HG02642 (cell line): ENCODE measurements at regions not wholly inside any gene's neighbourhood (a gene's known extent, or its start where the extent isn't known, plus 50 kb on each side); places are given as distances from the start of the nearest gene placed in this dataset.
"Not testable (repeated sequence)": the region's sequence is repeated elsewhere in the genome, so short reads cannot be mapped to it uniquely, and the experiment has no call there.

Experiments used
- ATAC-seq: cut with Tn5 transposase; IDR thresholded peaks from one replicate; pipeline ENCODE4 v1.9.1; 2021; ENCODE audit warnings: mild to moderate bottlenecking; ENCODE audit not compliant: unreplicated experiment, poor library complexity

DNA sequence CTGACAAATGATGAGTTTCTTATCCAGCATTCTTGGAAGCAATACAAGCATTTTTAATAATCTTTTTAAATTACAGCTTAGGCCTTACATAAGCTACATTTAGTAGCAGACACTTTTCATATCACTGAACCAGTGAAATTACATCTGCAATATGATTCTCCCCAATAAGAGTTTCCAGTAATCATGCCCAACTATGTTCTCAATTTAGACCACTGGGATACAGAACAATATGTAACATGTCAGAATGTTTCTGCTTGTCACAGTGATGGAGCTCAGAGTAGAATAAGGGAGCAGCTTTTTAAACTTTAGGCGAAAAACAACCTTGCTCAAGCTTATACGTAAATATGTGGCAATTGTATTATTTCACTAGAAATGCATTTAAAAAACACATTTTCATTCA is 1132.2 kb downstream of the FAT4 start:
- no peak for ATAC-seq

DNA sequence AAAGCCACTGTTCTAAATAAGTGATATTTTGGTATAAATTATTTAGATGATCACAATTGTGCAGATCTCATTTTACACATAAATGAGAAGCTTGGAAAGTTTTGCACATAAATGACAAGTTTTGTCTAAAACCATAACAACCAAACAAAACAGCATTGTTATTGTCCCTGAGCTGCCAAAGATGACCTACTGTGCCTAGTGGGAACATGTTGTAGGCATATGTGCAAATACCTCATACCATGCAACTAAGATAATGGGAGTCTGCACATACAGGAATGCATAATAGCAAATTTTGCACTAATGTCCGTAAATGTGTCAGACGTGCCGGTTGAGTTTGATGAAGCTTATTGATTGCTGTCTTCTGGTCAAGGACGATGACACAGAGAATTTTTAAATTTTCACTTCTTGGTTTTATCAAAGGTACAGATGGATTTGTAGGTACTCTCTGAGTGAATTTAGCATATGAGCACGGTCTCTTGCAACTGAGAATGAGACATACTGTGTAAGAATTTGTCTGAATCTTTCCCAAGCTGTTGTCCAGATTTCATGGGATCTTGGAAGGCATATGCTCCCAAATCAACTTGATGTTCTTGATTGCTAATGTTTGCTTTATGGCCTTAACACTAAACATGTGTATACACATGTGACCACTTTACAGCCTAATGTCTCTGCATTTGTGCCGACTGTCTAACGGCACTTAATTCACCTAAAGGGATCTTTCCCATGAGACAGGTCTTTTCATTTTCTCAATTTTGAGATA is 1133.5 kb downstream of the FAT4 start:
- no peak for ATAC-seq

DNA sequence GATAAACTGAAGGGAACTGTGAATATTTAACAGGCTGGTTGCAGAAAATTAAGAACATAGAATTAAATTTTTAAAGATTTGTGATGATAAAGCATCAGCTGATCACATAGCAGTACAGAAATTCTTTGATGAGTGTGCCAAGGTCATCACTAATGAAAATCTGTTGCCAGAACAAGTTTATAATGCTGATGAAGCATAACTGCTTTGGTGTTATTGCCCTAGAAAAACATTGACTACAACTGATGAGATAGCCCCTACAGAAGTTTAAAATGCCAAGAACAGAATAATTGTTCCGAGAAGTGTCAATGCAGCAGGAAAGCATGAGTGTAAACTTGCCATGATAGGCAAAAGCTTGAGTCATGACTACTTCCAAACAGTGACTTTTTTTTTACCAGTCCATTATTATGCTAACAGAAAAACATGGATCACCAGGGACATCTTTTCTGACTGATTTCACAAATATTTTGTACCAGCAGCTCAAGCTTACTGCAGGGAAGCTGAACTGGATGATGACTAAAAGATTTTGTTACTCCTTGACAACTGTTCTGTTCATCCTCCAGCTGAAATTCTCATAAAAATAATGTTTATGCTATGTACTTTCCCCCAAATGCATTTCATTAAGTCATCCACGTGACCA is 1136.6 kb downstream of the FAT4 start:
- ATAC-seq = no peak

DNA sequence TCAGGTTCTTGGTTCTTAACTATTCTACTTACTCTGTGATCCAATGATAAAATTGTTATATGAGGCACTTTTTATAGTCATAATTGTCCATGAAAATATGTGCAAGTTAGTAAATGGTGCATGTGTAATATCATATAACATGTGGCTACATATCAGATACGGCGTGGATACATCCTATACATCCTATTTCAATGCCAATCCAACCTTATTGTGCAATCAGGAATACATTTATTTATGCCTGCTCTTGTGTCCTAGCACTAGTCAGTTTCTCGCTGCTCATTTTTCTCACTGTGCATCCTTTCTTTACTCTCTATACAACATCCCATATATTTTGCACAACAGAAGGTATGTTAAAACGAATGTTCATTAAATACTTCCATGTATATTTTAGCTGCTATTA is 1141.1 kb downstream of the FAT4 start:
- no peak for ATAC-seq

DNA sequence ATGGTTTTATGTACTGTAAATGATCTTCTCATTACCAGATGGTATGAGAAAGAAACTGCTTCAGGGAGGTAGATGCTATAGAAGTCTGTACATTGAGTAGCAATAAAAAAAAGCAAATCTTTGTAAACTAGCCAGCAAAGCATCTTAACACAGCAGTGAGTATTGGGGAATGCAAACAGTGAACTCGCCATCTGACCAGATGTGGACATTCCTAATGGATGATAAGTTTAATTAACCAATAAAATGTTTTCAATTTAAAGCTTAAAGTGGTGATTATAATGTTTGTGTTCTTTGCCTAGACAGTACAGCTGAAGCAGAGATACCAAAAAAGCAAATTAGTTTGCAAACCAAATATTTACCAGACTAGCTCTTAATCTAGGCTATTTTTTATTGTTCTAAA is 1144.2 kb downstream of the FAT4 start:
- no peak for ATAC-seq

DNA sequence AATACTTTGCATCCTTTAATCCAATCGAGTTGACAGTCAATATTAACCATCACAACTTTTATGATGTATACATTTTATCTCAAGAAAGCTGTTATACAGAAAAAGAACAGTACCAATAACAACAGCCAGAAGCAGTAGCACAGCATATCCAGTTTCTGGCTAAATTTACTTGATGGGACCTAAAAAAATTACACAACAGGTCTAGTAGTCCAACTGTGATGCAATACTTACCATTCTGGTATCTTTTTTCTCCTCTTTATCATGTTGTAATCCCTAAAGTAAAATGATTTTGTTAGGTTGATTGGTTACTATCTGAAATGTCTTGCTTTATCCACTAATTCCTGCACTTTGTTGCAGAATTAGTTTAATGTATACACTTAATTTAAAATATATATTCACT is 1150.6 kb downstream of the FAT4 start:
- ATAC-seq = no peak

DNA sequence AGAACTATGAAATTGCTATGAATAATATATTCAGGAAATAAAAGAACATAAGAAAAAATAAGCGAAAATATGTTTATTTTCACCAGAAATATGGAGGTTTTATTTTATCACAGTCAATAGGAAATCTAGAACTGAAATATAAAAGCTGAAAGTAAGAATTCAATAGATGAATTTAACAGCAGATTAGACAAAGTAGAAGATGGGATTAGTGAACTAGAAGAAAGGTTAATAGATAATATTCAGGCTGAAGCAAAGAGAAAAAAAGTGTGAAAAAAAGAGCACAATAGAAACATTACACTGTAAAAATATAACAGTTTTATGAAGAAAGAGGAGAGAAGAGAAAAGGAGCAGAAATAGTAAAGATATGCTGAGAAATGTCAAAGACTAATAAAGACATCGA is 1152.1 kb downstream of the FAT4 start:
- ATAC-seq = no peak

DNA sequence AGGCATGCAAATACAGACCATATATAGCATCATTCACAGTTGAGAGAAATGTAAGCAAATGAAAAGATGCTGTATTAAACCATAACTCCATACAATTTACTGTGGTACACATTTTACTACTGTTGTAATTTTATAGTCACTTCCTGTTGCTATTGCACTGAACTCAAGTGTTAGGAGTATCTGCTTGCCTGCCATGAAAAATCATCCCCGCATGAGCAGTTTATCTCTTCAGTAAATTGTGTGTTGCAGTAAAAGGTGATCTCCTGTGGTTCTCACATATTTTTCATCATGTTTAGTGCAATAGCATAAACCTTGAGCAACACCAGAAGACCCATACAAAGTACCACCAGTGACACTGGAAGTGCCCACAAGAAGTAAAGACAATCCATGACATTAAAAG is 1153.4 kb downstream of the FAT4 start:
- no peak for ATAC-seq

DNA sequence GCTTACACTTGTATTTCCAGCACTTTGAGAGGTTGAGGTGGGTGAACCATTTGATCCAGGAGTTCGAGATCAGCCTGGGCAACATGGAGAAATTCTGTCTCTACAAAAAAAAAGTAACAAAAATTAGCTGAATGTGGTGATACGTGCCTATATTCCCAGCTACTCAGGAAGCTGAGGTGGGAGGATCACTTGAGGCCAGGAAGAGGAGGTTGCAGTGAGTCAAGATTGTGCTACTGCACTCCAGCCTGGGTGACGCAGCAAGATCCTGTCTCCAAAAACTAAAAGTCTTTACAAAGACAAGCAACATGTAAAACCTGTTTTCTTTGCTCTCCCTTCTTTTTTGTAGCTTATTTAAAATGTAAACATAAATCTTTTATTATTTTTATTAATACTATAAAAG is 1156.1 kb downstream of the FAT4 start:
- no peak for ATAC-seq

DNA sequence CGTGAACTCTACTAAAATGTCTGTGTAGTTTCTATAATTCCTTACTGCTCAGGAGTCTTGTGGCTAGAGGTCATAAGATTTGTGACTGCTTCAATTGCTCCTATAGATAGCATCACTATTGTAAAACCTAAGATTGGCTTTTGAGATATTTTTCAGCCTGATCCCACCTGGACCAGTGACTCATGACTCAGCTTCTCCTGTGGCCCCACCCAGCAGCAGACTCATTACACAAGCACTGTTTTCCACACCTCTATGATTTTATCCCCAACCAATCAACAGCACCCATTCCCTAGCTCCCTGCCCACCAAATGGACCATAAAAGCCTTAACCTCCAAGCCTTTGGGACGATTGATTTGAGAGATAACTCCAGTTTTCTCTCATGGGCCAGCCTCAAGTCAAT is 1157.0 kb upstream of the INTU start:
- no peak for ATAC-seq

DNA sequence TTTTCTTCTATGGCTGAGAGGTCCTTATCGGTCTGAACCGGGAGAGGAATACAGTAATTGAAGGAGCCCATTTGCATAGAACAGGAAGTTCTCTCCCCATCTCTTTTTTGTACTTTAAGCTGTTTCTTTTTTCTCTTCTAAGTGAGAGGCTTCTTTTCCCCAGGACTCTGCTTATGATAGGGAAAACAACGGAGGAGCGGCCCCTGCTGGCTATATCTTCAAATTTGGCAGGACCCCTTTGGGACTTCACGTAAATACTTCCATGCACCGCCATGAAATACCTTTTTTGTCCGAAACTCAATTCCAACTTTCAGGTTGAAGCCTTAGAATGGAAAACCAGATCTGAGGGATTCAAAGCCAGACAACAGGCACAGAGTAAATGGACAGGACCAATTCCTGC is 1153.0 kb upstream of the INTU start:
- ATAC-seq = no peak

DNA sequence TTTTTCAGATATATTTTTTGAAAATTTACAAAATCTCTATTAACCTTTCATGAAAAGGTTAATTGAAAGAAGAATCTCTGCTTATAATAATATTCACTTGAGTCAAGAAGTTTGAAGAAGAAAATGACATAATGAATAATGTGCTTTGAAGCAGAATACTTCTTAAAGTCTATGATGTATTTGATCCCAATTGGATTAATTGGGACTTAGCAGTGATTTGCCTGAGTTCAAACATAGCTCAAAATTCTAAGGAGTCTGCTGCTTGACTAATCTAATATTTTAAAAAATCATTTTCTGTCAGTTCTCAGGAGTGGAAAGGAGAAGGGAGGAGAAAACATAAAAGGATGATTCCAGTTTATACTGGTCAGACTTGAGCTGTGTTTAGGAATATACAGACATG is 1150.4 kb upstream of the INTU start:
- ATAC-seq = no peak

DNA sequence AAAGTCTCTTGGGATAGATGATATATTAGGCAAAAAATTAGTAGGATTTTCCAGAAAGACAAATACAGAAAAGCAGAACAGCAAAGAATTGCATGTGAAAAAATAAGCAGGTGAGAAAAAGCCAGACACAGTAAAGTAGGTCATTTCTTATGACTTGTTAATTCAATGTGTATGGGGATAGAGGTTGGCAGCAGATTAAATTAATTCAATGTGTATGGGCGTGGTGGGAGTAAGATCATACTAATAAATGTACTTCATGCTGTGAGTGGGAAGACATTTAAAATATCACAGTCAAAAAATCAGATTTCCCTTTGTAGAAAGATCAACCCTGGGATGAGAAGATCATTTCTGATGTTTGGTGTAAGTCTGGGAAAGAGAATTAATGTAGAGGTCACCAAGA is 1146.4 kb upstream of the INTU start:
- ATAC-seq = no peak

DNA sequence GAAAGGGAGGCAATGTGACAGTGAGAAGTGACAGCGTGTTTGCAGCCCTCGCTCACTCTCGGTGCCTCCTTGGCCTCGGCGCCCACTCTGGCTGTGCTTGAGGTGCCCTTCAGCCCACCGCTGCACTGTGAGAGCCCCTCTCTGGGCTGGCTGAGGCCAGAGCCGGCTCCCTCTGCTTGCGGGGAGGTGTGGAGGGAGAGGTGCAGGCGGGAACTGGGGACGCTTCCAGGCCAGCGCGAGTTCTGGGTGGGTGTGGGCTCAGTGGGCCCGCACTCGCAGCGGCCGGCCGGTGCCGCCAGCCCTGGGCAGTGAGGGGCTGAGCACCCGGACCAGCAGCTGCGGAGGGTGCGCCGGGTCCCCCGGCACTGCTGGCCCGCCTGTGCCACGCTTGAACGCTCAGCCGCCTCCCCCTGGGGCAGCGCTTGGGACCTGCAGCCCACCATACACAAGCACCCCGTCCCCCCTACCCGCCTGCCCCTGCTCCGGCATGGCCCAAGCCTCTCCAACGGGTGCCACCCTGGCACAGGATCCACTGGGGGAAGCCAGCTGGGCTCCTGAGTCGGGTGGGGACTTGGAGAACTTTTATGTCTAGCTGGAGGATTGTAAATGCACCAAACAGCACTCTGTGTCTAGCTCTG is 1142.8 kb upstream of the INTU start:
- ATAC-seq = no peak

DNA sequence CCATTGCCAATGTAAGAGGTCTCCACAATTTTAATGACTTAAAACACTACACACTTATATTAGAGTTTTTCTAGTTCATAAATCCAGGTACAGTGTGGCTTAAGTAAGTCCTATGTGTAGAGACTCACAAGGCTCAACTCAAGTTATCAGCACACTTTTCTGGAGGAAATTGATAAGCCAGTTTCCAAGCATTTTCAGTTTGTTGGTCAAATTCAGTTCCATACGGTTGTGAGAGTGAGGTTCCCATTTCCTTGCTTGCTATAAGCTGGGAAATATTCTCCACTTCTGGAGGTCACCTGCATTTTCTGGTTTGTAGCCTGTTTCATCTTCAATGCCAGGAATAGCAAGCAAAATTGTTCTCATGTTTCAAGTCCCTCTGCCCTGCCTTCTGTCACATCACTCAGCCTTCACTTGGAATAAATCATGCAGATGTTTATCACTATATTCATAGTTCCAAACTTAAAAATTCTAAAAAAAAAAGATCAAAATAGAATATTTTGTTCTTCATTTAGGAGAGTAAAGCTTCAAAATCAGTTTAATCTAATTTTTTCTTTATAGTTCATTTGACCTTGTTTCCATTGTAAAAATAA is 1137.5 kb upstream of the INTU start:
- ATAC-seq = no peak

DNA sequence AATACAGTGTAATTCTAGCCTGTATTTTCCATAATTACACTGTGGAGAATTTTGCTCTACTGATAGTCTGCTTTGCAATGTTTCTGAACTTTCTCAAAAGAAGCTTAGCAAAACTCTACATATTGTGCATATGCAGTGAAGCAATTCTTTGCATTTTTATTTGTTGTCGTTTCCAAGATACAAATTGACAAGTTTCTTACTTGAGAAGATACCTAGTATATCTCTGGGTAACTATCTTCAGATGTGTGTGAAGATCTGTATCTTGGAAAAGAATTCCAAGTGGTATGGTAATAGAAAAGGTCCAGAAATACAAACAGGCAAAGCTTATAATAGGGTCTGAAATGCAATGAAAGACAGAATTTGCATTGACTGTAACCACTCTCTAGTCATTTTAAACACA is 1119.8 kb upstream of the INTU start:
- ATAC-seq = no peak

DNA sequence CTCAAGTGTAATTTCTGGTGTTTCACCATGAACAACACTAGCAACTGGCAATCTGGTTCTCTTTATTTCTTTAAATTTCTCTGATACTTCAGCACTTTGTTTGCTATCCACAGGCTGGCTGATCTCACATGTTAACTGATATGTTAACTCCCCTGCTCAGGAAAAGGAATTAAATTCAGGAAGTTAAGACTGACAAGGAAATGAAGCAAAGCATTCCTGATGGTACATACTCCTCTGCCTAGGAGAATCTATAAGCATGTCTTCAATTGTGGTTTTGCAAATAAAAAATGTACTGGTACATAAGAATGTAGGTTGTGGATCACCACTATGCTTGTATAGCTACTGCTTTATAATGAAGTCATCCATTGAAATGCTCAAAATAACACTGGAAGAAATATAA is 1119.2 kb upstream of the INTU start:
- ATAC-seq = no peak

DNA sequence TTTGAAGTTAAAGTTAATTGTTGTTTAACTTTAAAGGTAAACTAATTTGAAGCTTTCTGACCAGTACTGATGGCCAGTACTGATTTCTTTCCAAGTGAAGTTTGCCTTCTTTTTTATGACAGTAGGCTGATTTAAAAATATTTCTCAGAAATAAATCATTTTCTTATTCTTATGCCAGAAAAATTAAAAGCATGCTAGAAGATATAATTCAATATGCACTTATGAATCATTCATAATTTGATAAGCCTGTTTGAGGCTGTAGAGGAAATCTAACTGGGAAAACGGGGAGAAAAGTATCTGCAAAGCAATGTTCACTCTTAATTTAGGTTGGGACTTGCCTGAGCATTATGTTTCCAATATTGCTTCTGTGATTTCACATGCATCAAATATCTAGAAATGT is 1112.0 kb upstream of the INTU start:
- no peak for ATAC-seq

DNA sequence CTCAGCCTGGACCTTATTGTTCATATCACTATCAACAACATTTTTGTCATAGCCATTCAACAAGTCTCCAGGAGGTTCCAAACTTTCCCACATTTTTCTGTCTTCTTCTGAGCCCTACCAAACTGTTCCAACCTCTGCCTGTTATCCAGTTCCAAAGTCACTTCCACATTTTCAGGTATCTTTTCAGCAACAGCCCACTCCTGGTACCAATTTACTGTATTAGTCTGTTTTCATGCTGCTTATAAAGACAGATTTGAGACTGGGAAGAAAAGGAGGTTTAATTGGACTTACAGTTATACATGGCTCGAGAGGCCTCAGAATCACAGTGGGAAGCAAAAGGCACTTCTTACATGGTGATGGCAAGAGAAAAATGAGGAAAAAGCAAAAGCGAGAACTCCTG is 1107.4 kb upstream of the INTU start:
- not testable (repeated sequence) for ATAC-seq

DNA sequence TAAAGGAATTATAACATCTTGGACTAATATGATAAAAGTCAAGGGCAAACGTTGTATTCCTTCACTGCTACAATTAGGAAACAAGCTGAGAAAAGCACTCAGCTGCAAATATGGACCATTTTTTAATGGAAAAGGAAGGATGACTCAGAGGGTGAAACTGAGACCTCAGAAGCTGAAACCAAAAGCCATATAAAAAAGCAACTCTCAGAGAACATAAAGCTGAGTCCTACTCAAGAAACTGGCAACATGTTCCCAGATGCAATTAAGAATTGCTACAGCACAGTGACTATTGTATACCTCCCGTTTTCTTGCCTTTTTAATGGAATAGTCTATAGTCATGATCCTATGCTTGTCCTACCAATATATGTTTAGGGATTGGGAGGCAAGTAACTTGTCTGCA is 1106.4 kb upstream of the INTU start:
- no peak for ATAC-seq

DNA sequence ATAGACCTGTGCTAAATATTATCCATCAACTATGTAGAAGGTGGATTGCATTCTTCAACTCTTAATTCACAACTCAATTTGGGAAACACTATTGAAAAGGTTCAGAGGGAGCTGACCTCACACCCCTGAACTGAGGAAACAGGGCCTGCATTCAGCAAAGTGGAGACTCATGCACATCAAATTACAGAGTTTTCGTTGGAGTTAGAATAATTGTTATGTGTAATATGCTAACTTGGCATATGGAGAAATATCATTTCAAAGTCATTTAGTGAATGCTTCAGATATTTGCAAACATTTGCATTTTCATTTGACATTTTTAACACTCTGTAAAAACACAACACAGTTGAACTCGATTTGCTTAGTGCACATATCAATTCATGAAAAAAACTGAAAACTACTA is 1102.8 kb upstream of the INTU start:
- no peak for ATAC-seq
